ENCODE measurements at regions not wholly inside any gene's neighbourhood (a gene's known extent, or its start where the extent isn't known, plus 50 kb on each side); places are given as distances from the start of the nearest gene placed in this dataset.
A peak's percentile ranks its signal among the peaks of the same experiment; 100 is the strongest.

- Mint-ChIP-seq H3K27ac (no peak overlapping the region), H3K27me3 (no peaks in the 10 kb centered on the region), H3K4me1 (no peaks in the 10 kb centered on the region), H3K4me3 (no peak overlapping the region), H3K9me3 (peaks cover 3% of the 10 kb centered on the region), H3K36me3 (ENCODE audit: low read depth) (no peaks in the 10 kb centered on the region)
- DNase-seq = no peak
- ChIA-PET POLR2A (no interaction called here), CTCF (no interaction called here)
- ATAC-seq (ENCODE audit: low read depth) = no peak
- no peak for TF ChIP-seq CTCF (IDR thresholded peaks at IDR 0.05)
- intact Hi-C loops (cut with micrococcal nuclease) = no loop called here
Measured at GRCh38 chr9:81119591-81119990, 569.8 kb downstream of the TLE1 start.

- Mint-ChIP-seq H3K9me3 (peaks cover 3% of the 10 kb centered on the region), H3K4me3 (no peak overlapping the region), H3K36me3 (ENCODE audit: low read depth) (no peaks in the 10 kb centered on the region), H3K27me3 (no peaks in the 10 kb centered on the region), H3K27ac (no peak overlapping the region), H3K4me1 (peaks cover 10% of the 10 kb centered on the region)
- DNase-seq (no peak), ATAC-seq (ENCODE audit: low read depth) (no peak)
- TF ChIP-seq CTCF (IDR thresholded peaks at IDR 0.05) = no peak
- intact Hi-C loops (cut with micrococcal nuclease) = no loop called here
- POLR2A ChIA-PET = no interaction called here
- CTCF ChIA-PET = no interaction called here
Measured at GRCh38 chr9:81118416-81118815, 570.9 kb downstream of the TLE1 start.

DNA sequence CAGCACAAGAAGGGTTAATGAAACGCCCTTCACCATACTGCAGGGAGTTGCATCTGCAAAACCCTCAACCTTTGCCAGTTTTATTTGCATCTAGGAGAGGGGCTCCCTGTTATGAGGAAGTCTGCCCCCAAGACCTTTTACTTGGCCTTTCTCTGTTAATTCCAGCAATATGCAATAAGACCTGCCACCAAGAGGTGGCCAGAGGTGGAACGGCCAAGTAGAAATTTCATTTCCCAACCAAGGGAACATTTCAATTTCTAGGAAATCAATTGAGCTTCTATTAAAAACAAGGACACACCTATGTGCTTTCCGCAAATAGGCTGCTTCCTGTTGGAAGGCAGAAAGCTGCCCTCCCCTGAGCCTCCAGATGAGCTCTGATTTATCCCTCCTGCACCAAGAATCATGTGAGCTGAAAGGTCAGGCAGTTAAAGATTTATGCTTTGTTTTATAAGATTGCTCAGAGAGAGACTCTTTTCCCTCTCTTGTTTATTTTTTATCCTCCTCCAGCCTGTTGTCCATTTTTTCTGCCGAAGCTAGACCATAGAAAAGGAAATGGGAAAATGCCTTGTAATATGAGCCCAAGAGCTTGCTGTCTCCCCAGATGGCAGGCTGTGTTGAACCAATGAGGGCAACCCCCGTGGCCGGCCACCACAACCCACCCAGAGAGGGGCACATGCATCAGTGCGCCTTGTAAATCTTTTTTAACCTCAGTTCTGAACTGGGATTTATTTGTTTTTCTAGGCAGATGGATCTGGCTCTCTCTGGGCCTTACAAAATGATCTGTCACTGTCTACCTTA lies 572.8 kb downstream of the TLE1 start:
- CTCF ChIA-PET = no interaction called here
- intact Hi-C loops (cut with micrococcal nuclease) = no loop called here
- POLR2A ChIA-PET = no interaction called here
- H3K9me3 Mint-ChIP-seq = peaks cover under 1% of the 10 kb centered on the region
- no peaks in the 10 kb centered on the region for H3K27me3 Mint-ChIP-seq
- no peak overlapping the region for H3K4me3 Mint-ChIP-seq
- no peaks in the 10 kb centered on the region for H3K36me3 Mint-ChIP-seq (ENCODE audit: low read depth)
- ATAC-seq (ENCODE audit: low read depth) (no peak), DNase-seq (no peak)
- H3K27ac Mint-ChIP-seq = no peak overlapping the region
- peaks cover 21% of the 10 kb centered on the region for H3K4me1 Mint-ChIP-seq
- TF ChIP-seq CTCF (IDR thresholded peaks at IDR 0.05) = no peak

DNA sequence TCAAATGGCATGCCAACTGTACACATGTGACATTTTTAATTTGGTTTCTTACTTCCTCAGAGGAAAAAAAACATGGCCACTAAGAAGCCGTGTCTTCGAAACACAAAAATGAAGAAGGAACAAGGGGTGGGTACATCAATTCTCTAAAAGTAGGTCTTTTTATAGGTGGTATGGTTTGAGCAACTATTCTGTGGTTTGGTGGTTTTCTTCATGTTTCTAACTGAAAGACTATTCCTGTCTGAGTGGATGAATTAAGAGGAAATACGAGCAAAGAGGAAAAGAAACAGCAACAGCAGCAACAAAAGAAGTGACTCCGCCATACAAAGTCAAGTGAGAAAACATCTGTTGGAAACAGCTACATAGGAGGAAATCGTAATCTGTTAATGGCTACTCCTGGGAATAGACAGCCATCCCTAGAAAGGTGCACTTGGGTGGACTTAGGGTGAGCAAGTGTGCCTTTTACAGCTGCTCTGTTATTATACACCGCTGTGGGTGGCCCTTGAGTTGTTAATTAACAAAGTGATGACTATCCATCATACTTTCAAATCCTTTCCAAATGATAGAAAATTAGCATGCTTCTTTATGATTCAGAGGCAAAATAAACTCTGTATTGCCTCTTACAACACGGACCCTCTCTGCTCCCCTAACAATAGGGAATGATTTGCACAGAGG lies 575.8 kb downstream of the TLE1 start:
- H3K4me1 Mint-ChIP-seq = peaks cover 21% of the 10 kb centered on the region
- peak overlapping the region; percentile 42 for H3K4me3 Mint-ChIP-seq
- ChIA-PET CTCF (no interaction called here), POLR2A (no interaction called here)
- no peak for DNase-seq
- ATAC-seq (ENCODE audit: low read depth) = peak; percentile 14
- no peaks in the 10 kb centered on the region for H3K9me3 Mint-ChIP-seq
- H3K27me3 Mint-ChIP-seq = no peaks in the 10 kb centered on the region
- peak overlapping the region; percentile 54 for H3K27ac Mint-ChIP-seq
- TF ChIP-seq CTCF (IDR thresholded peaks at IDR 0.05) = no peak
- no peaks in the 10 kb centered on the region for H3K36me3 Mint-ChIP-seq (ENCODE audit: low read depth)
- intact Hi-C loops (cut with micrococcal nuclease) = no loop called here

- no peaks in the 10 kb centered on the region for H3K27me3 Mint-ChIP-seq
- peak overlapping the region; percentile 42 for H3K4me3 Mint-ChIP-seq
- no peaks in the 10 kb centered on the region for H3K36me3 Mint-ChIP-seq (ENCODE audit: low read depth)
- no peak for DNase-seq
- peaks cover 21% of the 10 kb centered on the region for H3K4me1 Mint-ChIP-seq
- POLR2A ChIA-PET = no interaction called here
- intact Hi-C loops (cut with micrococcal nuclease) = no loop called here
- no peaks in the 10 kb centered on the region for H3K9me3 Mint-ChIP-seq
- no peak for TF ChIP-seq CTCF (IDR thresholded peaks at IDR 0.05)
- CTCF ChIA-PET = no interaction called here
- ATAC-seq (ENCODE audit: low read depth) = no peak
- no peak overlapping the region for H3K27ac Mint-ChIP-seq
Measured at GRCh38 chr9:81112627-81113452, 576.5 kb downstream of the TLE1 start.

Measured in activated B cell treated with CpG ODN at 0.5 μM for 24 hours (primary cell).